K562 (cell line): ENCODE measurements at regions not wholly inside any gene's neighbourhood (a gene's known extent, or its start where the extent isn't known, plus 50 kb on each side); places are given as distances from the start of the nearest gene placed in this dataset.

Experiments
- ATAC-seq: fragments of 200-7000 bp; cut with Tn5 transposase; 3 replicates; pipeline ENCODE4 v1.9.1; 2020; ENCODE audit warnings: moderate library complexity
- BruUV-seq: library from RNA; stranded (reverse); fragments of 400-500 nt; replicated peaks from 2 replicates; lab custom pipeline; 2021; lab: Mats Ljungman, UMichigan
- CTCF ChIA-PET: fragments of 300-600 bp; formaldehyde crosslinking; extraction: SDS; loops from one replicate; lab custom pipeline; 2021; ENCODE audit warnings: low intra/inter-chr PET ratio; lab: Yijun Ruan, JAX
- POLR2A ChIA-PET: fragments of 300-600, 350-650 bp; sonication (Branson Sonifier 250); formaldehyde crosslinking; extraction: SDS; loops from one replicate; lab custom pipeline; 2021; ENCODE audit warnings: antibody characterized with exemption, inconsistent platforms; lab: Yijun Ruan, JAX
- DNase-seq, 4 experiments: peaks; one replicate each; pipeline versions ENCODE4 v3.0.0 to v3.0.0-alpha.2; 2011 to 2018; ENCODE audit warnings: low spot score in 3 of 4, mixed read lengths in 3 of 4; ENCODE audit errors: extremely low read depth in 1 of 4
- FAIRE-seq: peaks from 2 replicates; lab custom pipeline; 2011; peaks lifted over from hg19 to GRCh38; lab: Jason Lieb, UNC
- H2AFZ ChIP-seq: 2 replicates; pipeline ENCODE4 v1.6.0; 2011; ENCODE audit warnings: low read depth, low read length, control low read depth, inconsistent platforms
- H3K27ac ChIP-seq: fragments of 200-600 bp; 3 replicates; pipeline ENCODE4 v1.8.0; 2011; ENCODE audit warnings: low read depth, mild to moderate bottlenecking, control low read depth, inconsistent platforms, low read length, moderate library complexity, mixed read lengths; ENCODE audit errors: extremely low read depth
- H3K27me3 ChIP-seq, 2 experiments: fragments of 300-600 bp in 1 of 2; 2 replicates in 1 of 2; 3 replicates in 1 of 2; pipeline versions ENCODE4 v1.6.0 to v1.8.0; 2011; ENCODE audit warnings: inconsistent platforms in 2 of 2, low read length in 2 of 2, mild to moderate bottlenecking in 1 of 2, mixed read lengths in 1 of 2, moderate library complexity in 1 of 2; ENCODE audit not compliant: control insufficient read depth in 2 of 2, insufficient read depth in 2 of 2
- H3K36me3 ChIP-seq: fragments of 300-600 bp; 3 replicates; pipeline ENCODE4 v1.8.0; 2011; ENCODE audit warnings: mild to moderate bottlenecking, low read length, inconsistent platforms; ENCODE audit not compliant: control insufficient read depth, insufficient read depth
- H3K4me1 ChIP-seq, 2 experiments: fragments of 200-600 bp in 1 of 2; replicated peaks in 1 of 2; 2 replicates in 1 of 2; 3 replicates in 1 of 2; pipeline versions ENCODE4 v1.5.1 to v1.8.0; 2011; ENCODE audit warnings: inconsistent platforms in 2 of 2, low read length in 2 of 2, mild to moderate bottlenecking in 1 of 2, mixed read lengths in 1 of 2, moderate library complexity in 1 of 2; ENCODE audit not compliant: control insufficient read depth in 2 of 2, insufficient read depth in 2 of 2
- H3K4me2 ChIP-seq: 2 replicates; pipeline ENCODE4 v1.6.1; 2011; ENCODE audit warnings: low read length, control low read depth, inconsistent platforms, mixed read lengths; ENCODE audit not compliant: insufficient read depth
- H3K4me3 ChIP-seq: fragments of 200-600 bp; sonication (generic), shearing (Covaris generic); 2 replicates; pipeline ENCODE4 v1.5.1; 2016; ENCODE audit warnings: control low read depth, inconsistent platforms
- H3K79me2 ChIP-seq: fragments of 200-600 bp; 3 replicates; pipeline ENCODE4 v1.8.0; 2011; ENCODE audit warnings: low read length, inconsistent platforms; ENCODE audit not compliant: control insufficient read depth, insufficient read depth
- H3K9ac ChIP-seq, 2 experiments: 2 replicates each; pipeline versions ENCODE4 v1.6.0 to v1.6.1; 2011; ENCODE audit warnings: low read depth in 2 of 2, low read length in 2 of 2, control low read depth in 1 of 2, inconsistent platforms in 1 of 2, mild to moderate bottlenecking in 1 of 2, mixed read lengths in 1 of 2; ENCODE audit not compliant: insufficient read depth in 1 of 2
- H3K9me1 ChIP-seq: one replicate; pipeline ENCODE4 v1.6.0; 2011; ENCODE audit warnings: inconsistent platforms, mild to moderate bottlenecking, low read length, moderate library complexity; ENCODE audit not compliant: control insufficient read depth, insufficient read depth
- H3K9me3 ChIP-seq: replicated peaks from 2 replicates; pipeline ENCODE4 v1.5.1; 2011; ENCODE audit warnings: low read depth, low read length, inconsistent platforms; ENCODE audit not compliant: control insufficient read depth, insufficient read depth
- H4K20me1 ChIP-seq: replicated peaks from 2 replicates; pipeline ENCODE4 v1.6.1; 2011; ENCODE audit warnings: low read length, inconsistent platforms, mixed read lengths; ENCODE audit not compliant: control insufficient read depth, insufficient read depth
- CEBPB ChIP-seq: fragments of 450-650 bp; IDR thresholded peaks from 2 replicates; pipeline ENCODE4 v1.6.1; 2016; ENCODE audit warnings: missing genetic modification characterization, missing compliant biosample characterization
- MXI1 ChIP-seq: IDR thresholded peaks from 2 replicates; pipeline ENCODE4 v1.6.1; 2011; ENCODE audit warnings: low read depth, mild to moderate bottlenecking, improper control_type of control experiment, low read length
- RHOXF2B ChIP-seq: fragments of 250-450 bp; sonication (Bioruptor Pico); conservative IDR thresholded peaks from 2 replicates; pipeline ENCODE4 v1.5.1; 2021
- SREBF2 ChIP-seq: sonication (generic); formaldehyde crosslinking; IDR thresholded peaks from 2 replicates; pipeline ENCODE4 v1.4.0; 2020; ENCODE audit warnings: mild to moderate bottlenecking, missing genetic modification reagents
- TCF7 ChIP-seq: sonication (generic); IDR thresholded peaks from 2 replicates; pipeline ENCODE4 v1.6.1; 2016; ENCODE audit warnings: antibody characterized with exemption, borderline replicate concordance
- WGBS: fragments of 100-300 bp; shearing (Covaris generic); methylation state at CpG from one replicate; pipeline ENCODE4 v1.1.6; 2016; ENCODE audit warnings: low coverage, mixed read lengths; ENCODE audit not compliant: insufficient coverage; ENCODE audit errors: missing lambda C conversion rate; 5-methylcytosine and 5-hydroxymethylcytosine counted together
- in situ Hi-C: fragments of 300-500 bp; cut with MboI; formaldehyde crosslinking; loops from 4 replicates; pipeline ENCODE4 v1.15.0; 2018; ENCODE audit warnings: inconsistent platforms, mixed read lengths
- intact Hi-C: fragments of 100-400 bp; cut with micrococcal nuclease; formaldehyde crosslinking; loops from 2 replicates; pipeline ENCODE4 v1.14.2; 2022
- TF ChIP-seq, protein P1 (sequence below): sonication (generic); formaldehyde crosslinking; IDR thresholded peaks from 2 replicates; pipeline ENCODE4 v1.9.0; 2022; ENCODE audit warnings: mild to moderate bottlenecking, missing genetic modification reagents
- TF ChIP-seq, protein P2 (sequence below): sonication (generic); formaldehyde crosslinking; IDR thresholded peaks from 2 replicates; pipeline ENCODE4 v1.5.0; 2020; ENCODE audit warnings: missing genetic modification reagents
- TF ChIP-seq, protein P3 (sequence below): fragments of 200-800 bp; sonication (Bioruptor generic); IDR thresholded peaks from 2 replicates; pipeline ENCODE4 v1.6.1; 2017; ENCODE audit warnings: missing genetic modification characterization, missing compliant biosample characterization
- TF ChIP-seq, protein P4 (sequence below): sonication (generic); formaldehyde crosslinking; IDR thresholded peaks from 2 replicates; pipeline ENCODE4 v1.8.1; 2023; ENCODE audit warnings: mild to moderate bottlenecking, missing genetic modification reagents

DNA sequence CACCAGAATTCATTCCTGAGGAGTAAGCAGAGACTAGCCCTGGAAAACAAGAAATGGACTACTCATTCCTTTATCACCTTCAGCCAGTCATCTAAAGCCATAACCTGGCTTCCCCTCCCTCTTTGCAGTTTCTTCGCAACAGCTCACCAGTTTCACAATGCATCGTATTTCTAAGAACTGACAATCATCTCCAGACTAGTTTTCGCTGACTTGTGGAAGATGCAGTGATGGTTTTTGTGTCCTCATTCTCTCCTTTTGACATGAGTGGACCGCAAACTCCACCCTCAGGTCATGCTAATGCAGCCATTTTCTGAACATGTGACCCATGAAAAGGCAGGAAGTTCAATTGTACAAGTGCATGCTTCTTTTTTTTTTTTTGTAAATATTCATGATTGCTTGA, 1203.5 kb downstream of the PCDH7 start:
- Histone ChIP-seq H3K9me3 (no peaks in the 10 kb centered on the region), H4K20me1 (no peaks in the 10 kb centered on the region), H3K27ac (no peak overlapping the region), H2AFZ (no peak overlapping the region), H3K27me3 (no peaks in the 10 kb centered on the region), H3K36me3 (no peaks in the 10 kb centered on the region), H3K4me3 (no peak overlapping the region), H3K9me1 (no peaks in the 10 kb centered on the region), H3K9ac (no peak overlapping the region), H3K4me2 (no peak overlapping the region), H3K79me2 (no peaks in the 10 kb centered on the region), H3K4me1 (no peaks in the 10 kb centered on the region)
- ChIA-PET POLR2A (no interaction called here), CTCF (no interaction called here)
- FAIRE-seq (peak; percentile 26), DNase-seq (peak in 1 of 4 experiments; percentile 2), ATAC-seq (no peak)
- TF ChIP-seq, protein P1, sequence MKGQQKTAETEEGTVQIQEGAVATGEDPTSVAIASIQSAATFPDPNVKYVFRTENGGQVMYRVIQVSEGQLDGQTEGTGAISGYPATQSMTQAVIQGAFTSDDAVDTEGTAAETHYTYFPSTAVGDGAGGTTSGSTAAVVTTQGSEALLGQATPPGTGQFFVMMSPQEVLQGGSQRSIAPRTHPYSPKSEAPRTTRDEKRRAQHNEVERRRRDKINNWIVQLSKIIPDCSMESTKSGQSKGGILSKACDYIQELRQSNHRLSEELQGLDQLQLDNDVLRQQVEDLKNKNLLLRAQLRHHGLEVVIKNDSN: peak; percentile 27; the same call in 1 of the 2 replicates
- TF ChIP-seq, protein P2, sequence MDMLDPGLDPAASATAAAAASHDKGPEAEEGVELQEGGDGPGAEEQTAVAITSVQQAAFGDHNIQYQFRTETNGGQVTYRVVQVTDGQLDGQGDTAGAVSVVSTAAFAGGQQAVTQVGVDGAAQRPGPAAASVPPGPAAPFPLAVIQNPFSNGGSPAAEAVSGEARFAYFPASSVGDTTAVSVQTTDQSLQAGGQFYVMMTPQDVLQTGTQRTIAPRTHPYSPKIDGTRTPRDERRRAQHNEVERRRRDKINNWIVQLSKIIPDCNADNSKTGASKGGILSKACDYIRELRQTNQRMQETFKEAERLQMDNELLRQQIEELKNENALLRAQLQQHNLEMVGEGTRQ (CRISPR knock-in tag): 0 out of 2 replicates have a peak, but pooled peaks have one; percentile 14
- TF ChIP-seq, protein P3, sequence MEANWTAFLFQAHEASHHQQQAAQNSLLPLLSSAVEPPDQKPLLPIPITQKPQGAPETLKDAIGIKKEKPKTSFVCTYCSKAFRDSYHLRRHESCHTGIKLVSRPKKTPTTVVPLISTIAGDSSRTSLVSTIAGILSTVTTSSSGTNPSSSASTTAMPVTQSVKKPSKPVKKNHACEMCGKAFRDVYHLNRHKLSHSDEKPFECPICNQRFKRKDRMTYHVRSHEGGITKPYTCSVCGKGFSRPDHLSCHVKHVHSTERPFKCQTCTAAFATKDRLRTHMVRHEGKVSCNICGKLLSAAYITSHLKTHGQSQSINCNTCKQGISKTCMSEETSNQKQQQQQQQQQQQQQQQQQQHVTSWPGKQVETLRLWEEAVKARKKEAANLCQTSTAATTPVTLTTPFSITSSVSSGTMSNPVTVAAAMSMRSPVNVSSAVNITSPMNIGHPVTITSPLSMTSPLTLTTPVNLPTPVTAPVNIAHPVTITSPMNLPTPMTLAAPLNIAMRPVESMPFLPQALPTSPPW (CRISPR knock-in tag): no peak
- peak; percentile 81 for TF ChIP-seq CEBPB
- TF ChIP-seq, protein P4, sequence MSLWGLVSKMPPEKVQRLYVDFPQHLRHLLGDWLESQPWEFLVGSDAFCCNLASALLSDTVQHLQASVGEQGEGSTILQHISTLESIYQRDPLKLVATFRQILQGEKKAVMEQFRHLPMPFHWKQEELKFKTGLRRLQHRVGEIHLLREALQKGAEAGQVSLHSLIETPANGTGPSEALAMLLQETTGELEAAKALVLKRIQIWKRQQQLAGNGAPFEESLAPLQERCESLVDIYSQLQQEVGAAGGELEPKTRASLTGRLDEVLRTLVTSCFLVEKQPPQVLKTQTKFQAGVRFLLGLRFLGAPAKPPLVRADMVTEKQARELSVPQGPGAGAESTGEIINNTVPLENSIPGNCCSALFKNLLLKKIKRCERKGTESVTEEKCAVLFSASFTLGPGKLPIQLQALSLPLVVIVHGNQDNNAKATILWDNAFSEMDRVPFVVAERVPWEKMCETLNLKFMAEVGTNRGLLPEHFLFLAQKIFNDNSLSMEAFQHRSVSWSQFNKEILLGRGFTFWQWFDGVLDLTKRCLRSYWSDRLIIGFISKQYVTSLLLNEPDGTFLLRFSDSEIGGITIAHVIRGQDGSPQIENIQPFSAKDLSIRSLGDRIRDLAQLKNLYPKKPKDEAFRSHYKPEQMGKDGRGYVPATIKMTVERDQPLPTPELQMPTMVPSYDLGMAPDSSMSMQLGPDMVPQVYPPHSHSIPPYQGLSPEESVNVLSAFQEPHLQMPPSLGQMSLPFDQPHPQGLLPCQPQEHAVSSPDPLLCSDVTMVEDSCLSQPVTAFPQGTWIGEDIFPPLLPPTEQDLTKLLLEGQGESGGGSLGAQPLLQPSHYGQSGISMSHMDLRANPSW (CRISPR knock-in tag): no peak
- TF ChIP-seq RHOXF2B (CRISPR knock-in tag): no peak
- TF ChIP-seq TCF7: no peak
- no peak for TF ChIP-seq MXI1
- no peak for TF ChIP-seq SREBF2 (CRISPR knock-in tag)
- BruUV-seq: no TSS peak
- in situ Hi-C loops: no loop called here
- WGBS: 2% methylated on average over 4 of the region's 4 CpGs
- intact Hi-C loops: no loop called here
